ENCODE measurements at regions not wholly inside any gene's neighbourhood (a gene's known extent, or its start where the extent isn't known, plus 50 kb on each side); places are given as distances from the start of the nearest gene placed in this dataset.

GRCh38 chr12:9325471-9325870 is 117.3 kb upstream of the PZP start:
- TF ChIP-seq CTCF (conservative IDR thresholded peaks at IDR 0.05; ENCODE audit: low read length) (no peak), EZH2phosphoT487 (IDR thresholded peaks at IDR 0.05; ENCODE audit: borderline replicate concordance, low read depth, low read length) (no peak)
